ENCODE measurements at regions not wholly inside any gene's neighbourhood (a gene's known extent, or its start where the extent isn't known, plus 50 kb on each side); places are given as distances from the start of the nearest gene placed in this dataset.

- Histone ChIP-seq H3K27me3 (no peaks in the 10 kb centered on the region), H3K4me3 (no peak overlapping the region), H3K27ac (no peak overlapping the region), H3K9me3 (no peaks in the 10 kb centered on the region), H3K4me1 (no peaks in the 10 kb centered on the region), H3K36me3 (no peaks in the 10 kb centered on the region)
- DNase-seq (ENCODE audit: low spot score in 2 of 2) = no peak
- TF ChIP-seq CTCF (IDR thresholded peaks at IDR 0.05) = no peak
- TF ChIP-seq EP300 (IDR thresholded peaks at IDR 0.05) = no peak
- TF ChIP-seq POLR2A (IDR thresholded peaks at IDR 0.05) = no peak
- WGBS, 2 donors = 63 to 66% methylated on average over 3 of the region's 3 CpGs
Observed at GRCh38 chr15:94061041-94061440, 170.3 kb upstream of the MCTP2 start.

GRCh38 chr15:94059013-94059587 is 172.3 kb upstream of the MCTP2 start:
- Histone ChIP-seq H3K4me1 (no peaks in the 10 kb centered on the region), H3K9me3 (no peaks in the 10 kb centered on the region), H3K27me3 (no peaks in the 10 kb centered on the region), H3K4me3 (no peak overlapping the region), H3K27ac (no peak overlapping the region), H3K36me3 (no peaks in the 10 kb centered on the region)
- no peak for DNase-seq (ENCODE audit: low spot score in 2 of 2)
- no peak for TF ChIP-seq EP300 (IDR thresholded peaks at IDR 0.05)
- no peak for TF ChIP-seq CTCF (IDR thresholded peaks at IDR 0.05)
- TF ChIP-seq POLR2A (IDR thresholded peaks at IDR 0.05) = no peak
- 68 to 73% methylated on average over 3 of the region's 3 CpGs for WGBS, 2 donors

GRCh38 chr15:94057305-94057704 is 174.1 kb upstream of the MCTP2 start:
- no peak for DNase-seq (ENCODE audit: low spot score in 2 of 2)
- H3K27ac ChIP-seq = no peak overlapping the region
- no peak overlapping the region for H3K4me3 ChIP-seq
- H3K4me1 ChIP-seq = no peaks in the 10 kb centered on the region
- H3K9me3 ChIP-seq = no peaks in the 10 kb centered on the region
- no peaks in the 10 kb centered on the region for H3K36me3 ChIP-seq
- no peaks in the 10 kb centered on the region for H3K27me3 ChIP-seq
- 88 to 94% methylated on average over 1 of the region's 1 CpG for WGBS, 2 donors
- no peak for TF ChIP-seq POLR2A (IDR thresholded peaks at IDR 0.05)
- no peak for TF ChIP-seq CTCF (IDR thresholded peaks at IDR 0.05)
- TF ChIP-seq EP300 (IDR thresholded peaks at IDR 0.05) = no peak

DNA sequence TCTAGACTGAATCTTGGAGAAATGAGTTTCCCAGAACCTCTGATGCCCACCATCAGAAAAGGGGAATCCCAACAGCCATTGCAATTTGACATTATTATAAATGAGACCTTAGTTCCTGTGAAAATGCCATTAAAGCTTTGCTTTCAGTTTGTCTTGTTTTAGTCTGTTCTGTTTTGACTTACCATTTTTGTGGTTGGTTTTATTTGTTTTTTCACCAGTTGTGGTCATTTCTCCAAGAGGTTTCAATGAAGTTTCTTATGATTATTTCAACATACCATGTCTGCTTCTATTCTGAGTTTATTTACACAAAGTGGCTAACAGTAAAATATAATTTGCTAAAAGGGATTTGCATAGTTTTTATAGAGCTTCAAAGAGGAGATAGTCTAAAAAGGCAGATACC is 175.0 kb upstream of the MCTP2 start:
- no peak for DNase-seq (ENCODE audit: low spot score in 2 of 2)
- no peak overlapping the region for H3K4me3 ChIP-seq
- H3K4me1 ChIP-seq = no peaks in the 10 kb centered on the region
- H3K27ac ChIP-seq = no peak overlapping the region
- H3K27me3 ChIP-seq = no peaks in the 10 kb centered on the region
- no peaks in the 10 kb centered on the region for H3K9me3 ChIP-seq
- TF ChIP-seq EP300 (IDR thresholded peaks at IDR 0.05) = no peak
- no peak for TF ChIP-seq POLR2A (IDR thresholded peaks at IDR 0.05)
- no peak for TF ChIP-seq CTCF (IDR thresholded peaks at IDR 0.05)
- H3K36me3 ChIP-seq = no peaks in the 10 kb centered on the region

DNA sequence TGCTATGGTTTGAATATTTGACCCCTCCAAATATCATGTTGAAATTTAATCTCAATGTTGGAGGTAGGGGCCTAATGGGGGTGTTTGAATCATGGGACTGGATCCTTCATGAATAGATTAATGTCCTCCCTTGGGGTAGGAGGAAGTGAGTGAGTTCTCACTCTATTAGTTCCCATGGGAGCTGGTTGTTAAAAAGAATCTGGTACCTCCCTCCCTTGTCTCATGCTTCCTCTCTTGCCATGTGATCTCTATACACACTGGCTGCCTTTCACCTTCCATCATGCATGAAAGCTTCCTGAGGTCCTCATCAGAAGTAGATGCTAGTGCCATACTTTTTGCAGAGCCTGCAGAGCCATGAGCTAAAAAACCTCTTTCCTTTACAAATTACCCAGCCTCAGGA is 177.7 kb upstream of the MCTP2 start:
- Histone ChIP-seq H3K27ac (no peak overlapping the region), H3K27me3 (no peaks in the 10 kb centered on the region), H3K9me3 (no peaks in the 10 kb centered on the region), H3K4me1 (no peaks in the 10 kb centered on the region), H3K36me3 (no peaks in the 10 kb centered on the region), H3K4me3 (no peak overlapping the region)
- TF ChIP-seq CTCF (IDR thresholded peaks at IDR 0.05) = no peak
- no peak for TF ChIP-seq POLR2A (IDR thresholded peaks at IDR 0.05)
- no peak for TF ChIP-seq EP300 (IDR thresholded peaks at IDR 0.05)
- no peak for DNase-seq (ENCODE audit: low spot score in 2 of 2)

Data from tibial nerve (tissue), 4 donors.